Panc1 (cell line): ENCODE measurements at regions not wholly inside any gene's neighbourhood (a gene's known extent, or its start where the extent isn't known, plus 50 kb on each side); places are given as distances from the start of the nearest gene placed in this dataset.

Experiments used
- POLR2AphosphoS5 ChIP-seq: IDR thresholded peaks from 2 replicates; pipeline ENCODE4 v1.6.1; 2012; ENCODE audit warnings: mild to moderate bottlenecking, low read depth, low read length, moderate library complexity
- TF ChIP-seq, protein P1 (sequence below): fragments of 450-650 bp; IDR thresholded peaks from 2 replicates; pipeline ENCODE4 v1.5.1; 2017; ENCODE audit warnings: mild to moderate bottlenecking
- TF ChIP-seq, protein P2 (sequence below), 2 experiments: IDR thresholded peaks; 2 replicates each; pipeline ENCODE4 v1.6.1; 2011 to 2012; ENCODE audit warnings: low read depth in 2 of 2, control low read depth in 1 of 2, low read length in 1 of 2, mild to moderate bottlenecking in 1 of 2, moderate library complexity in 1 of 2; ENCODE audit not compliant: insufficient read depth in 1 of 2

DNA sequence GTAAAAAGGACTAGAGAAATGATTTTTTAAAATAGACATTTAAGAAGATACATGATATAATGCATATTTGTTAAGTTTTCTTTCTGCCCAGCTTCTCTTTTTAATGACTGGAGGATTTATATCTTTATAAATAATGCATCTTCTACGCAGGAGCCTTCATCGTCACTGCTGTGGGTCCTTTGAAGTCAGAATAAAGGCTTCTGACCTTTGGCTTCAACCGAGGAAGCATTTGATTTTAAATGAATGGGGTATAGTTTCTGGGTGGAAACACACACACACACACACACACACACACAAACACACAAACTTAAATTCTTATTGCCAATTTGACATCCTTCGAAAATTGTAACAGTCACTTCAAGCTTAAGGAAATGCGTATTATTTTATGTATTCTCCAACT is 690.9 kb downstream of the BRINP3 start:
- TF ChIP-seq POLR2AphosphoS5, result no peak
- TF ChIP-seq, protein P1, sequence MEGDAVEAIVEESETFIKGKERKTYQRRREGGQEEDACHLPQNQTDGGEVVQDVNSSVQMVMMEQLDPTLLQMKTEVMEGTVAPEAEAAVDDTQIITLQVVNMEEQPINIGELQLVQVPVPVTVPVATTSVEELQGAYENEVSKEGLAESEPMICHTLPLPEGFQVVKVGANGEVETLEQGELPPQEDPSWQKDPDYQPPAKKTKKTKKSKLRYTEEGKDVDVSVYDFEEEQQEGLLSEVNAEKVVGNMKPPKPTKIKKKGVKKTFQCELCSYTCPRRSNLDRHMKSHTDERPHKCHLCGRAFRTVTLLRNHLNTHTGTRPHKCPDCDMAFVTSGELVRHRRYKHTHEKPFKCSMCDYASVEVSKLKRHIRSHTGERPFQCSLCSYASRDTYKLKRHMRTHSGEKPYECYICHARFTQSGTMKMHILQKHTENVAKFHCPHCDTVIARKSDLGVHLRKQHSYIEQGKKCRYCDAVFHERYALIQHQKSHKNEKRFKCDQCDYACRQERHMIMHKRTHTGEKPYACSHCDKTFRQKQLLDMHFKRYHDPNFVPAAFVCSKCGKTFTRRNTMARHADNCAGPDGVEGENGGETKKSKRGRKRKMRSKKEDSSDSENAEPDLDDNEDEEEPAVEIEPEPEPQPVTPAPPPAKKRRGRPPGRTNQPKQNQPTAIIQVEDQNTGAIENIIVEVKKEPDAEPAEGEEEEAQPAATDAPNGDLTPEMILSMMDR, result no peak
- TF ChIP-seq, protein P2, sequence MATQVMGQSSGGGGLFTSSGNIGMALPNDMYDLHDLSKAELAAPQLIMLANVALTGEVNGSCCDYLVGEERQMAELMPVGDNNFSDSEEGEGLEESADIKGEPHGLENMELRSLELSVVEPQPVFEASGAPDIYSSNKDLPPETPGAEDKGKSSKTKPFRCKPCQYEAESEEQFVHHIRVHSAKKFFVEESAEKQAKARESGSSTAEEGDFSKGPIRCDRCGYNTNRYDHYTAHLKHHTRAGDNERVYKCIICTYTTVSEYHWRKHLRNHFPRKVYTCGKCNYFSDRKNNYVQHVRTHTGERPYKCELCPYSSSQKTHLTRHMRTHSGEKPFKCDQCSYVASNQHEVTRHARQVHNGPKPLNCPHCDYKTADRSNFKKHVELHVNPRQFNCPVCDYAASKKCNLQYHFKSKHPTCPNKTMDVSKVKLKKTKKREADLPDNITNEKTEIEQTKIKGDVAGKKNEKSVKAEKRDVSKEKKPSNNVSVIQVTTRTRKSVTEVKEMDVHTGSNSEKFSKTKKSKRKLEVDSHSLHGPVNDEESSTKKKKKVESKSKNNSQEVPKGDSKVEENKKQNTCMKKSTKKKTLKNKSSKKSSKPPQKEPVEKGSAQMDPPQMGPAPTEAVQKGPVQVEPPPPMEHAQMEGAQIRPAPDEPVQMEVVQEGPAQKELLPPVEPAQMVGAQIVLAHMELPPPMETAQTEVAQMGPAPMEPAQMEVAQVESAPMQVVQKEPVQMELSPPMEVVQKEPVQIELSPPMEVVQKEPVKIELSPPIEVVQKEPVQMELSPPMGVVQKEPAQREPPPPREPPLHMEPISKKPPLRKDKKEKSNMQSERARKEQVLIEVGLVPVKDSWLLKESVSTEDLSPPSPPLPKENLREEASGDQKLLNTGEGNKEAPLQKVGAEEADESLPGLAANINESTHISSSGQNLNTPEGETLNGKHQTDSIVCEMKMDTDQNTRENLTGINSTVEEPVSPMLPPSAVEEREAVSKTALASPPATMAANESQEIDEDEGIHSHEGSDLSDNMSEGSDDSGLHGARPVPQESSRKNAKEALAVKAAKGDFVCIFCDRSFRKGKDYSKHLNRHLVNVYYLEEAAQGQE (IDR thresholded peaks at IDR 0.05; ENCODE audit: insufficient read depth in 1 of 2, low read depth in 2 of 2, low read length in 1 of 2), result no peak
